Mucosa of rectum (tissue), 2 donors: ENCODE measurements at regions not wholly inside any gene's neighbourhood (a gene's known extent, or its start where the extent isn't known, plus 50 kb on each side); places are given as distances from the start of the nearest gene placed in this dataset.

Source experiments
- H3K27ac ChIP-seq, 2 donors: one replicate each; pipeline ENCODE4 v1.7.0; 2013; ENCODE audit warnings: inconsistent platforms in 2 of 2, low read depth in 2 of 2, low read length in 2 of 2
- H3K27me3 ChIP-seq, 2 donors: one replicate each; pipeline ENCODE4 v1.7.0; 2013; ENCODE audit warnings: low read length in 2 of 2; ENCODE audit not compliant: control insufficient read depth in 2 of 2, insufficient read depth in 2 of 2
- H3K36me3 ChIP-seq, 2 donors: one replicate each; pipeline ENCODE4 v1.7.0; 2013; ENCODE audit warnings: low read length in 2 of 2; ENCODE audit not compliant: control insufficient read depth in 2 of 2, insufficient read depth in 2 of 2
- H3K4me1 ChIP-seq, 2 donors: one replicate each; pipeline ENCODE4 v1.7.0; 2013; ENCODE audit warnings: low read length in 2 of 2, mild to moderate bottlenecking in 1 of 2; ENCODE audit not compliant: control insufficient read depth in 2 of 2, insufficient read depth in 2 of 2
- H3K4me3 ChIP-seq, 2 donors: one replicate each; pipeline ENCODE4 v1.7.0; 2013; ENCODE audit warnings: low read length in 2 of 2
- H3K9ac ChIP-seq, 2 donors: one replicate each; pipeline ENCODE4 v1.7.0; 2013; ENCODE audit warnings: low read length in 2 of 2, low read depth in 1 of 2, mild to moderate bottlenecking in 1 of 2
- H3K9me3 ChIP-seq, 2 donors: one replicate each; pipeline ENCODE4 v1.7.0; 2013; ENCODE audit warnings: low read length in 2 of 2; ENCODE audit not compliant: control insufficient read depth in 2 of 2
- donor health status: healthy.
- donor health status: Normal muscosa, but diverticular disease.

DNA sequence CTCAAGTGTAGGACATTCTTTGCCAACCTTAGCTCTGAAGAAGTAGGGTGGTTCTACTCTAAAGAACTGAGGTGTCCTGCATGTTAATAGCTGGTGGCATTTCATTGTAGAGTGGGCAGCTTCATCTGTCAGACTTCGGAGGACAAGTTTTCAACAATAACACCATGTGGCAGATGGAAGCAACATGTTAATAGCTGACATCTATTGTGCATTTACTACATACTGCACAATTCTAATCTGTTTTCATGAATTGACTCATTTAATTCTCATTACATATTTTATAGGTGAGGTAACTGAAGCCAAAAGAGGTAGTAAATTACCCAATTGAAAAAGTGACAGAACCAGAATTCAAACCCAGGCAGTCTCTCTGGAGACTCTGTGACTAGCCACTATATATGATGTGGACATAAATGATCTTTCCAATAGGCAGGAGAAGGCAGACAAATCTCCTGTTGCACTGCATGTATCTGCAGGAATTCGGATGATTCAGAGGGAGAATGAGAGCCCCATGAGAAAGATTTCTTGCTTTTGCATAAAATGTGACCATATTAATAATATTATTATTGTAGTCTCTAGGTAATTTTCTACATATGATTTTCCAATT is 137.2 kb upstream of the E2F7 start:
- H3K4me3 ChIP-seq, result no peak overlapping the region
- no peak overlapping the region for H3K9ac ChIP-seq
- no peaks in the 10 kb centered on the region for H3K36me3 ChIP-seq
- no peaks in the 10 kb centered on the region for H3K9me3 ChIP-seq
- no peaks in the 10 kb centered on the region for H3K27me3 ChIP-seq
- no peaks in the 10 kb centered on the region for H3K4me1 ChIP-seq
- H3K27ac ChIP-seq, result no peak overlapping the region

DNA sequence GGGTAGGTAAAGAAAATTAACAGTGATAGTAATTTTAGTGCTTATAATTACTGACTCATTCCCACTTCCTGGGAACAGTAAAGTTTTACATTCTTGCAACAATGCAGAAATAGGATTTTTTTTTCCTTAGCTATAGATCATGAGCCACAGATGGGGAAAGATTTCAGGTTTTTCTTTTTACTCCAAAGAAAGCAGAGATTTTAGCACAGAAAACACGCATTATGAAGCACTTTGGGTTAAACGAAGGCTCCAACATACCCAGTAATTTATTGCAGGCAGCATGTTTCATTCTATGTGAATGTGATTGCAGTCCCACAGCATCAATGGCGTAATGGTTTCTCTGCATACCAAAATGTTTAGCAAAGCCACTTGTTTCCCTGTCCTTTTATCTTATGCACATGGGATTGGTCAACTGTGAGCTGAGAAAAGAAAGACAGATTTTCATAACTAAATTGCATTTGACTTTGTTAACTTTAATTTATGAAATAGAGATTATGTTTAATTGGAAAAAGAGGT is 124.6 kb upstream of the E2F7 start:
- Histone ChIP-seq H3K4me3 (no peak overlapping the region), H3K9me3 (no peaks in the 10 kb centered on the region), H3K4me1 (no peaks in the 10 kb centered on the region), H3K27me3 (peaks cover 3% of the 10 kb centered on the region in 2 donors), H3K36me3 (no peaks in the 10 kb centered on the region), H3K9ac (no peak overlapping the region), H3K27ac (no peak overlapping the region)

DNA sequence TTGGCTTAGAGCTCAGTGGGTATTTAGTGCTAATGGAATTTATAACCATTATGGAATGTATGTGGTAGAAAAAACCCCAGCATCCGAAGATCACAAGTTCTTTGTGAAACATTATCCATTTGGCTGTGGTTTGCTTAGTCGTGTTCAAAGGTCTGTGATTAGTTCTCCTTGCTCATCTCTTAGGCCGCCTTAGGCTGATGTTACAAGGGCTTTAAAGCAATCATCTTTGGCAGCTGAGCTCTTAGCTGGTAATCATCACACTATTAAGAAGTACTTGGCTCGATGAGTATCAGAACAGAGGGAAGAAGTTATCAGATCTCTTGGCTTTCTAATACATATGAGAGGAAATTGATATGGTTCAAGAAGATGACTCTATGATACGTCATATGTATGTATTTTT is 124.1 kb upstream of the E2F7 start:
- Histone ChIP-seq H3K9me3 (no peaks in the 10 kb centered on the region), H3K36me3 (no peaks in the 10 kb centered on the region), H3K9ac (no peak overlapping the region), H3K4me3 (no peak overlapping the region), H3K27ac (no peak overlapping the region), H3K4me1 (no peaks in the 10 kb centered on the region), H3K27me3 (peaks cover 3% of the 10 kb centered on the region in 2 donors)

DNA sequence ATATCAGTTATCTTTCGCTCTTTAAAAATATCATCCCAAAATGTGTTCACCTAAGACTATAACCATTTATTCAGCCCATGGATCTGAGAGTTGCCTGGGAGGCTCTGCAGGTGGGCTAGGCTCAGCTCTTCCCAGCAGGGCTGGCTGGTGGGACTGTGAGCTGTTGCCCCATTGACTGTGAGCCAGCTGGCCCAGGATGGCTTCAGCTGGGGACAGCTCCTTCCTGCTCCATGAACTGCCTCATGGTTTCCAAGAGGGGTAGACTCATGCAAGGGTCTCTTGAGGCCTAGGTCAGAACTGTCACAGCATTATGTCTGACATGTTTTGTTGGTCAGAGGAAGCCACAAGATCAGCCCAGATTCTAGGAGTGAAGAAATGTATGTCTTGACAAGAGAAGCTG is 114.1 kb upstream of the E2F7 start:
- H3K9ac ChIP-seq, result no peak overlapping the region
- no peak overlapping the region for H3K27ac ChIP-seq
- no peaks in the 10 kb centered on the region for H3K4me1 ChIP-seq
- no peaks in the 10 kb centered on the region for H3K36me3 ChIP-seq
- no peak overlapping the region for H3K4me3 ChIP-seq
- no peaks in the 10 kb centered on the region for H3K27me3 ChIP-seq
- H3K9me3 ChIP-seq, result no peaks in the 10 kb centered on the region

DNA sequence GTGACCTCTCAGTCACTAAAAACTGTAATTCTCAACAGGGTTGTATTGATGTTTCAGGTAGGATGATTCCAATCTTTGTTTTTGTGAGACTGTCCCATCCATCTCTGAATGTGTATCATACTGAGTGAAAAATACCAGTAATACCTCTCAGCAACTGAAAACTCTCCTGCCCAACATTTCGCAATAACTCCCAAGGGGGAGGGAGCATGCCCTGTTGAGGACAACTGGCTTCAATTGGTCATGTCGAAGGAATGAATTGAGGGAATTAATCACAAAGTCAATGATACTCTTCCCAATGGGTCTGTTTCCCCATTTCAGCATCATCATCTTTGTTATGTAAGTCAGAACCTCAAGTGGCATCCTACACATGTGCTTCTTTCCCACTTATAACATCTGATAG is 102.4 kb upstream of the E2F7 start:
- H3K9ac ChIP-seq, result no peak overlapping the region
- no peaks in the 10 kb centered on the region for H3K4me1 ChIP-seq
- H3K27me3 ChIP-seq, result peaks cover 0 to 25% of the 10 kb centered on the region in 2 donors
- H3K36me3 ChIP-seq, result no peaks in the 10 kb centered on the region
- H3K9me3 ChIP-seq, result no peaks in the 10 kb centered on the region
- no peak overlapping the region for H3K27ac ChIP-seq
- H3K4me3 ChIP-seq, result no peak overlapping the region

DNA sequence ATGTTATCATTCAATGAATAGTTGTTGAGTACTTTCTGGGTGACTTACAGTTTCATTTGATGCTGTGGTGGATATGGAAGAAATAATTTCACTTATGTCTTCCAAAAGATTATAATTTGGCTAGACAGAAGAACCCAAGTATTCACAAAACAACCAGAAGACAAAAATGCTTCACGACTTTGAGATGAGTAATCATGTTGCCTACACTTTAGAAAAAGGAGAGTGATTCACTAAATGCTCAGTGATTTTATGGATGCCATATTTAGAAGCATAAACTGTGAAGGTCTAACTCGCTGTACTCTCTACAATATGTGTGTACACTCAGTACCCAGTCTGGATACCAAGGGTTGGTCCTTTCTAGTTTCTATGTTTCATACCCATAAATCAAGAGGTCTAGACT is 101.3 kb upstream of the E2F7 start:
- Histone ChIP-seq H3K4me3 (no peak overlapping the region), H3K9ac (no peak overlapping the region), H3K4me1 (no peaks in the 10 kb centered on the region), H3K9me3 (no peaks in the 10 kb centered on the region), H3K27me3 (peaks cover 3 to 25% of the 10 kb centered on the region in 2 donors), H3K27ac (no peak overlapping the region), H3K36me3 (no peaks in the 10 kb centered on the region)

DNA sequence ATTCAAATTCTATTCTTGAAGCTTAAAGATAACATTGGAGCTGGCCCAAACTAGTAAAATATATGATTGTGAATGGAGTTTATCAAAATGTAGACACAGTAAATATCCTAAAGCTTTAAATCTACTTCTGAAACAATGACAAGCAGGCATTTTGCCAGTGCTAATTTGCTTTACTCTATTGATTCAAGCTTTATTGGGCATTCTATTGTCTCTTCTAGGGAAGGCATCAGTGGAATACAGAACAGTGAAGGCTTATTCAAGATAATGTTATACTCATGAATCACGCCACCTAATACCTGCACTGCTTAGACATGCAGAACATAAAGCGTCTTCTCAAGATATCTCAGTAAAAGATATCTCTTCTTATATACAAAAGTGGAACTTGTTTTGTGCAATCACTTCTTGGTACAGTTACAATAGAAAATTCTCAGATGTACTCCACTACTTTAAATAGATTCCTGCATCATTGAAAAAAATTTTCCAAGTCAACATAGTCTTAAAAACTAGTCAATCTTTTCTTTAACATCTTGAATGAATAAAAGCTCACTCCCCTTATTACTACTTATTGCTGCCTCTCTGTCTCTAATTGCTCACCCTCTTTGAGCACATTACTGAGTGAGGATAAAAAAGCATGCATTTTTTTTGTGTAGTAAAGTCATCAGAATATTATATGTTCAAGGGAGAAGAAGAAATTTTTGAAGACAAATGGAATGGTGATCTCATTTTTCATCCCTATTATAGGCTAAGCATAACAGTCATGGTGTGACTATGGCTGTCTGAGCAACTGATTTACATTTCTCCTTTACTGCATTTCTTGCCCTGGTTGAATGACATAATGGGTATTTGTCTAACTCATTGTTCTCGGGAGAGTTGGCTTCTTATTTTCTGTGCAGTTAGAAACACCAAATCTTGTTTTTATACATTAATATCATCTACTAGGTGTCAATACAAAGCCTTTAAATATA is 98.0 kb upstream of the E2F7 start:
- no peak overlapping the region for H3K9ac ChIP-seq
- no peak overlapping the region for H3K4me3 ChIP-seq
- no peaks in the 10 kb centered on the region for H3K36me3 ChIP-seq
- H3K9me3 ChIP-seq, result no peaks in the 10 kb centered on the region
- H3K27ac ChIP-seq, result no peak overlapping the region
- H3K4me1 ChIP-seq, result no peaks in the 10 kb centered on the region
- peaks cover 6 to 25% of the 10 kb centered on the region in 2 donors for H3K27me3 ChIP-seq

DNA sequence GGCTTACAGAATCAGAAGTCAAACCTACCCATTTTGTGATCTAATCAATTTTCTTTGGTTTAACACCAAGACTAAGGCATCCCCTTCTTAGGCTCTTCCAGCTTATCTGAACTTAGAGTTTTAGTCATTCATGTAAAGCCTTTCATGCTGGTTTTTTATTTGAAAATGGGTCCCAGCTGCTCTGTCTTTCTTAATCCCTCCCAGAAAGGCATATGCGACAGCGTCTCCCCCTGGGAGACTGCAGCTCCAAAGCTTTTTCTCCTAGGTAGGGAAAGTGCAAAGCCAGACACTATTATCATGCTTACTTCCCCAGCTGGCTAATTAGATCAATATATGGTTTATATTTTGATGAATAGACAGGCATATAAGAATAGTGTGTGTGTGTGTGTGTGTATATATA is 96.6 kb upstream of the E2F7 start:
- no peaks in the 10 kb centered on the region for H3K4me1 ChIP-seq
- no peak overlapping the region for H3K27ac ChIP-seq
- peaks cover 6 to 26% of the 10 kb centered on the region in 2 donors for H3K27me3 ChIP-seq
- no peak overlapping the region for H3K9ac ChIP-seq
- H3K36me3 ChIP-seq, result no peaks in the 10 kb centered on the region
- no peaks in the 10 kb centered on the region for H3K9me3 ChIP-seq
- no peak overlapping the region for H3K4me3 ChIP-seq

DNA sequence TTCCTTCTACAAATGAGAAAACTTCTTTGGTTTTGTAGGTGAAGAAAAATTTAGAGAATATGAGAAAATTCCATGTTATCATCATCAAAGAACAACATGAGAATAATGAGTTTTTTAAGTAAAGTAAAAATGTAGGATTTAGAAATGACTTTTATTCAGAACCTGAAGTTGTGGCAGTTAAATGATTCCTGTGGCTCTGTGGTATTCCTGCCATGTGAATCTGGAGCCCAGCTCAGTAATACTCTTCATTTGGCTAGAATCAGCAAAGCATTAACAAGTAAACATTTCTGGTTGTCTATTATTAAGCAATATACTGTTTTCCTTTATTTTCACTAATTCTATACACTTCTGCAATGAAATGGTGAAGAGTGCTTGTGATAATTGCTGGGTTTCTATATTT is 95.6 kb upstream of the E2F7 start:
- Histone ChIP-seq H3K4me3 (no peak overlapping the region), H3K27ac (no peak overlapping the region)

DNA sequence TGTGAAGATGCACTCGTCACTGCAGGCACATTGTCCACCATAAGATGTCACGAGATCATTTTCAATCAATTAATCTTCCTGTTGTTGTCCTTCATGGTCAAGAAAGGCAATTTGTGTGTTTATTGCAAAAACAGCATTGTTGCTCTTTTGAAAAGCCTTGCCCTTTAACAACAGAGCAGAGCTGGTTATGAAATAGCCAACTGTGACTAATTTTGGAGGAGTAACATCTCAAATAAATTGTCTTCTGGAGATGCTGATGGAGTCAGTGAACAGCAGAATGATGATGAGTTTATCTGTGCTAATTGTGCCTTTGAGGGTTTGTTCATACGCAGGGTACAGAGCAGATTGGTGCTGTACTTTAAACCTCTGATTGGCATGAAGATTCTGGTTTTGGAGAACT is 88.3 kb upstream of the E2F7 start:
- Histone ChIP-seq H3K4me1 (no peaks in the 10 kb centered on the region), H3K9me3 (no peaks in the 10 kb centered on the region), H3K27me3 (peaks cover 3 to 9% of the 10 kb centered on the region in 2 donors), H3K9ac (no peak overlapping the region), H3K4me3 (no peak overlapping the region), H3K27ac (no peak overlapping the region), H3K36me3 (no peaks in the 10 kb centered on the region)

More for the DNA sequence above, 95.6 kb upstream of the E2F7 start:
- Histone ChIP-seq H3K9me3 (no peaks in the 10 kb centered on the region), H3K4me1 (no peaks in the 10 kb centered on the region), H3K9ac (no peak overlapping the region), H3K36me3 (no peaks in the 10 kb centered on the region), H3K27me3 (peaks cover 6 to 19% of the 10 kb centered on the region in 2 donors)
